GM10248 (cell line): ENCODE measurements at regions not wholly inside any gene's neighbourhood (a gene's known extent, or its start where the extent isn't known, plus 50 kb on each side); places are given as distances from the start of the nearest gene placed in this dataset.

ENCODE experiments used
- CTCF ChIA-PET: fragments of 300-600 bp; sonication (Branson Sonifier 250); formaldehyde crosslinking; extraction: SDS; loops from one replicate; lab custom pipeline; 2021; ENCODE audit warnings: antibody characterized with exemption; lab: Yijun Ruan, JAX
- POLR2A ChIA-PET: fragments of 350-650 bp; sonication (Branson Sonifier 250); formaldehyde crosslinking; extraction: SDS; loops from one replicate; lab custom pipeline; 2020; ENCODE audit warnings: antibody characterized with exemption; lab: Yijun Ruan, JAX
- DNase-seq: peaks from one replicate; pipeline ENCODE4 v3.0.0; 2012; ENCODE audit errors: extremely low spot score
- TF ChIP-seq, protein P1 (sequence below): IDR thresholded peaks from 2 replicates; pipeline ENCODE4 v1.5.1; 2012; ENCODE audit warnings: mild to moderate bottlenecking, low read depth; ENCODE audit errors: extremely low read depth, missing control alignments, control extremely low read depth

DNA sequence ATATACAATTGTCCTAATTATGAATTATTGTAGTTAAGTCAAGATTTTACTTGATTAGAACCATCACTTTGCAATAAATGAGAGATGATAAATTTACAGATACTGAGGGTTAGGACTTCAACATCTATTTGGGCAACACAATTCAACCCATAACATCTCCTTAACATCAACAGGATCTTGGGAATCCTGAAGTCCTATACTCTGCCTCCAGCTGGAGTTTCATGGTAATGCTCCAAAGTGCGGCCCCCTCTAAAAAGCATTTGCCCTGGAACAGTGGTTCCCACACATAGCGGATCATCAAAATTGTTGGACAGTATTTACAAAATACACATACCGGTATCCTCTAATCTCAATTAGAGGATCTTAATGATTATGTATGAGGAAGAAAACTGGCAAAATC lies 618.6 kb downstream of the CENPC start:
- ChIA-PET POLR2A (no interaction called here), CTCF (no interaction called here)
- TF ChIP-seq, protein P1, sequence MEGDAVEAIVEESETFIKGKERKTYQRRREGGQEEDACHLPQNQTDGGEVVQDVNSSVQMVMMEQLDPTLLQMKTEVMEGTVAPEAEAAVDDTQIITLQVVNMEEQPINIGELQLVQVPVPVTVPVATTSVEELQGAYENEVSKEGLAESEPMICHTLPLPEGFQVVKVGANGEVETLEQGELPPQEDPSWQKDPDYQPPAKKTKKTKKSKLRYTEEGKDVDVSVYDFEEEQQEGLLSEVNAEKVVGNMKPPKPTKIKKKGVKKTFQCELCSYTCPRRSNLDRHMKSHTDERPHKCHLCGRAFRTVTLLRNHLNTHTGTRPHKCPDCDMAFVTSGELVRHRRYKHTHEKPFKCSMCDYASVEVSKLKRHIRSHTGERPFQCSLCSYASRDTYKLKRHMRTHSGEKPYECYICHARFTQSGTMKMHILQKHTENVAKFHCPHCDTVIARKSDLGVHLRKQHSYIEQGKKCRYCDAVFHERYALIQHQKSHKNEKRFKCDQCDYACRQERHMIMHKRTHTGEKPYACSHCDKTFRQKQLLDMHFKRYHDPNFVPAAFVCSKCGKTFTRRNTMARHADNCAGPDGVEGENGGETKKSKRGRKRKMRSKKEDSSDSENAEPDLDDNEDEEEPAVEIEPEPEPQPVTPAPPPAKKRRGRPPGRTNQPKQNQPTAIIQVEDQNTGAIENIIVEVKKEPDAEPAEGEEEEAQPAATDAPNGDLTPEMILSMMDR = no peak
- no peak for DNase-seq

DNA sequence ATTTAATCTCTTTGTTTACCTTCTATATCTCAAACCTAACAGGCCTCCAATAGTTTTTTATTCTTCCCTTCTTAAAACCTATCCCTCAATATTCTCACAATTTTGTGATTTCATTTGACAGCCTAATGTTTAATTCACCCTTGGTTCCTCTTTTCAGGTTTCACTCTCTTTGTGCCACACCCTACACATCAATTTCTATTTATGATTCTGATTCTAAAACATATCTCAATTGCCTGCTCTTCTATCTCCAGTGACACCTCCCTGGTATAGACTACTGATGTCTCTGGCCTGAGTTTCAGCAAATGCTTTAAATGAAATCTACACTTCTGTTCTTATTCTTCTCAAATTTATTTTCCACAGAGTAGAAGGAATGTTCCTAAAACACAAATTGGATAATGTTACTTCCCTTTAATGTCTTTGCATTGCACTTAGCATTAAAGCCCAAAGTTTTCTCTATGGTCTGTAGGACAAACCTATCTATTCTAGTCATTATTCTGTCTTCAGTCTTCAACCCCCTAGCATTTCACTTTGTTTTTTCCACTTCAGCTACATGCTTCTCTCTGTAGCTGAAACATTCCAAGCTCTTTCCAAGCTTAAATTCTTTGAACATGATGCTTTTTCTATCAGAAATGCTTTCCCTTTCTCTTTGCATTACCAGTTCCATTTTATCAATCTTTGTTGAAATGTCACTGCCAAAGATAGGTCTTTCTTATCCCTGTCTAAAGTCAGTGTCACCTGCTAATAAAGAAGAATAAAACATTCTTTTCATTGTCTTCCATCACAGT lies 622.0 kb downstream of the CENPC start:
- DNase-seq = no peak
- ChIA-PET CTCF (no interaction called here), POLR2A (no interaction called here)
- TF ChIP-seq, protein P1 = no peak

DNA sequence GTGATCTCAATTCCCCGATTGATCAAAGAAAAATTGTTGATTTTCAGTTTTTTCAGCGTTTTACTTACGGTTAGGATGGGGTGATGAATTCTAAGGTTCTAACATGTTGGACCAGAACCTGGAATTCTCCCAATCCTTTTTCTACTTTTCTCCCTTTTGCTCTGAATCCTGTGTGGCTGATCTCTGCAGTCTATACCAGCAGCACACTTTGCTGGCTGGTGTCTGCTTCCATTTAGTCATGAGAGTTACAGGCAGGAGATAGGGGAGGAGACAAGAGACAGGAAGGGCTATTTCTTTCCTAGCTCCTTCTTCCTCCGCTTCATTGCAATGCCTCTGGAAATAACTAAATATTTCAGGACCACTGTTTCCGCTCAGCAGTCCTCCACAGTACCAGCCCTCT lies 623.9 kb downstream of the CENPC start:
- ChIA-PET POLR2A (no interaction called here), CTCF (interaction anchor here (1.2 kb wide), 1 partner anchor 14 kb away, joined by 3 read pairs; no protein-coding TSS in a partner anchor)
- no peak for DNase-seq

DNA sequence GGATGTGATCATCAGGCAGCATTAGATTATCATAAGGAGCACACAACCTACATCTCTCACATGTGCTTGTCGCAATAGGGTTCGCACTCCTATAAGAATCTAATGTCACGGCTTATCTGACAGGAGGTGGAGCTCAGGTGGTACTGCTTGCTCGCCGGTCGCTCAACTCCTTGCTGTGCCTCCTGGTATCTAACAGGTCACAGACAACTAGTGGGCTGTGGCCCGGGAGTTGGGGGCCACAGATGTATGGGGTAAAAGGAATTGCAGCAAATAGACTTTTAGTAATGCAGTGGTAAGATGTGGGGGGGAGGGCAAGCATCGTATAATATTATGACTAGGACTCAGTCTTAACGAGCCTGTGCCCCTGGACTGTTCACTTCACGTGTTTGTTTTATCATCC lies 624.8 kb downstream of the CENPC start:
- TF ChIP-seq, protein P1 = no peak
- ChIA-PET POLR2A (no interaction called here), CTCF (no interaction called here)
- no peak for DNase-seq

More for the DNA sequence above, 623.9 kb downstream of the CENPC start:
- TF ChIP-seq, protein P1 = no peak

DNA sequence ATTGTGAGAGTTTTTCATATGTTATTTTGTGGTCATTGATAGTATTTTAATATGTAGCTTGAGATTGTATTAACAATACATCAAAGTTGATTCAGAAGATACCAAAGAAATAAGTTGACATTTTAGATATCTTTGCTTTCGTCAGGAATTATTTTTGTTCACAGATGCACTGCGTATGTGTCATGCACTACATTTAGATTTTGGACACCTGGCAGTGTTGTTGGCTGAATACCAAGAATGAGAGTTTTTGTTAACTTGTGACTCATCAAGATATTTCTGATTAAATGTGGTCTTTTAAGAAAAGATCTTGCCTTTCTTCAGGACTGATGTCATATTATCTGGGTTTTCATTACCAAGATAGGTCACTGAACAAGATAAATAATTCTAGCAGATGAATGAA lies 633.4 kb downstream of the CENPC start:
- POLR2A ChIA-PET = no interaction called here
- no peak for DNase-seq
- TF ChIP-seq, protein P1 = no peak
- CTCF ChIA-PET = no interaction called here

DNA sequence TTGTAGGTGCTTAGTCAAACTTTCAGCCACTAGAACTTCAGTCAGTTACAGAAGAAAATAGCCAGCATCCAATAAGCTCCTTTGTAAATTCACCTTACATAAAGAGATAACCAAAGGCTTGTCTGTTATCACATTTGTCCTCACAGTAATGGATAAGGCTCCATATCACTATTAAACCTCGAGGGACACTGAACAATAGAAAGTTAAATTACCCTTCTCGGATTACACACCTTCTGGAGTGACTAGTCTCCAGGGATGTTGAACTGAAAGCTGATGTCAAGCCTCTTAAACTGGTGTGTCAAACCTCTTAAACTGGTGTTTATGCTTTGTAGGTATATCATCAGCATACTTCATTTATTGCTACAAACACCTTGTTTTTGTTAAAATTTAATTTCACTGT lies 639.0 kb downstream of the CENPC start:
- POLR2A ChIA-PET = interaction anchor here (0.5 kb wide), 1 partner anchor 76 kb away, joined by 3 read pairs; no protein-coding TSS in a partner anchor
- CTCF ChIA-PET = no interaction called here
- TF ChIP-seq, protein P1 = no peak
- no peak for DNase-seq
